ENCODE measurements at regions not wholly inside any gene's neighbourhood (a gene's known extent, or its start where the extent isn't known, plus 50 kb on each side); places are given as distances from the start of the nearest gene placed in this dataset.

GRCh38 chr1:244316986-244317655 lies 134.6 kb downstream of the ADSS2 start:
- TF ChIP-seq CTCF (IDR thresholded peaks at IDR 0.05) (no peak), POLR2AphosphoS5 (IDR thresholded peaks at IDR 0.05; ENCODE audit: low read depth, low read length) (no peak), TCF7L2 (IDR thresholded peaks at IDR 0.05; ENCODE audit: low read depth, low read length) (no peak), REST (IDR thresholded peaks at IDR 0.05; ENCODE audit: insufficient read depth in 1 of 2, low read depth in 2 of 2, low read length in 1 of 2) (no peak), SIN3A (IDR thresholded peaks at IDR 0.05; ENCODE audit: borderline replicate concordance, insufficient read depth, low read depth, low read length) (no peak)

Measured in Panc1 (cell line).